Activated CD8-positive, alpha-beta T cell treated with anti-CD3 and anti-CD28 coated beads for 36 hours (primary cell): ENCODE measurements at regions not wholly inside any gene's neighbourhood (a gene's known extent, or its start where the extent isn't known, plus 50 kb on each side); places are given as distances from the start of the nearest gene placed in this dataset.

Experiments
- ATAC-seq: fragments of 200-7000 bp; cut with Tn5 transposase; one replicate; pipeline ENCODE4 v1.10.0; 2021; ENCODE audit warnings: mild to moderate bottlenecking, moderate library complexity
- CTCF ChIA-PET: fragments of 350-600 bp; sonication (Branson Sonifier 250); formaldehyde crosslinking; loops from one replicate; lab custom pipeline; 2021; ENCODE audit warnings: antibody characterized with exemption; lab: Charles Lee
- POLR2A ChIA-PET: fragments of 350-600 bp; sonication (Branson Sonifier 250); formaldehyde crosslinking; loops from one replicate; lab custom pipeline; 2021; ENCODE audit warnings: antibody characterized with exemption; lab: Charles Lee
- DNase-seq: peaks from one replicate; pipeline ENCODE4 v3.0.0-alpha.2; 2020
- H3K27ac Mint-ChIP-seq: one replicate; pipeline ENCODE4 v1.8.0; 2021; ENCODE audit warnings: mild to moderate bottlenecking, mixed read lengths
- H3K27me3 Mint-ChIP-seq: one replicate; pipeline ENCODE4 v1.8.0; 2021; ENCODE audit warnings: mixed read lengths
- H3K36me3 Mint-ChIP-seq: one replicate; pipeline ENCODE4 v1.8.0; 2021; ENCODE audit warnings: low read depth, mixed read lengths
- H3K4me1 Mint-ChIP-seq: one replicate; pipeline ENCODE4 v1.8.0; 2021; ENCODE audit warnings: low read depth, mixed read lengths
- H3K4me3 Mint-ChIP-seq: one replicate; pipeline ENCODE4 v1.8.0; 2021; ENCODE audit warnings: mild to moderate bottlenecking, moderate library complexity, mixed read lengths
- H3K9me3 Mint-ChIP-seq: one replicate; pipeline ENCODE4 v1.8.0; 2021; ENCODE audit warnings: mixed read lengths
- CTCF ChIP-seq: fragments of 200-600 bp; IDR thresholded peaks from one replicate; pipeline ENCODE4 v1.8.0; 2022; ENCODE audit warnings: antibody characterized with exemption, mild to moderate bottlenecking
- intact Hi-C: fragments of 100-400 bp; cut with micrococcal nuclease; formaldehyde crosslinking; loops from one replicate; pipeline ENCODE4 v1.10.0; 2022

GRCh38 chr10:64365663-64366062, 844.5 kb downstream of the REEP3 start:
- H3K4me1 Mint-ChIP-seq: no peaks in the 10 kb centered on the region
- CTCF ChIA-PET: no interaction called here
- ATAC-seq (no peak), DNase-seq (no peak)
- H3K9me3 Mint-ChIP-seq: peaks cover 3% of the 10 kb centered on the region
- no peak overlapping the region for H3K4me3 Mint-ChIP-seq
- H3K27ac Mint-ChIP-seq: no peak overlapping the region
- H3K36me3 Mint-ChIP-seq: no peaks in the 10 kb centered on the region
- no peaks in the 10 kb centered on the region for H3K27me3 Mint-ChIP-seq
- intact Hi-C loops: no loop called here
- POLR2A ChIA-PET: no interaction called here
- no peak for TF ChIP-seq CTCF

- Mint-ChIP-seq H3K36me3 (no peaks in the 10 kb centered on the region), H3K4me1 (no peaks in the 10 kb centered on the region), H3K27me3 (no peaks in the 10 kb centered on the region), H3K9me3 (no peaks in the 10 kb centered on the region), H3K27ac (no peak overlapping the region), H3K4me3 (no peak overlapping the region)
- TF ChIP-seq CTCF: no peak
- ATAC-seq (no peak), DNase-seq (no peak)
- ChIA-PET CTCF (no interaction called here), POLR2A (no interaction called here)
- intact Hi-C loops: no loop called here
Measured at GRCh38 chr10:64368298-64368697, 847.1 kb downstream of the REEP3 start.

- POLR2A ChIA-PET: no interaction called here
- Mint-ChIP-seq H3K27me3 (no peaks in the 10 kb centered on the region), H3K4me1 (no peaks in the 10 kb centered on the region)
Measured at GRCh38 chr10:64369885-64370773, 848.9 kb downstream of the REEP3 start.

GRCh38 chr10:64374346-64374745, 853.1 kb downstream of the REEP3 start:
- ATAC-seq: no peak
- ChIA-PET POLR2A (no interaction called here), CTCF (no interaction called here)

More at GRCh38 chr10:64369885-64370773, 848.9 kb downstream of the REEP3 start:
- Mint-ChIP-seq H3K36me3 (no peaks in the 10 kb centered on the region), H3K27ac (no peak overlapping the region), H3K4me3 (no peak overlapping the region), H3K9me3 (no peaks in the 10 kb centered on the region)
- CTCF ChIA-PET: no interaction called here
- intact Hi-C loops: no loop called here
- no peak for DNase-seq
- TF ChIP-seq CTCF: no peak
- no peak for ATAC-seq

More at GRCh38 chr10:64374346-64374745, 853.1 kb downstream of the REEP3 start:
- intact Hi-C loops: no loop called here
- no peak overlapping the region for H3K4me3 Mint-ChIP-seq
- H3K27ac Mint-ChIP-seq: no peak overlapping the region
- TF ChIP-seq CTCF: no peak
- H3K27me3 Mint-ChIP-seq: no peaks in the 10 kb centered on the region
- no peaks in the 10 kb centered on the region for H3K9me3 Mint-ChIP-seq
- no peaks in the 10 kb centered on the region for H3K4me1 Mint-ChIP-seq
- DNase-seq: no peak
- H3K36me3 Mint-ChIP-seq: no peaks in the 10 kb centered on the region
